ENCODE measurements at regions not wholly inside any gene's neighbourhood (a gene's known extent, or its start where the extent isn't known, plus 50 kb on each side); places are given as distances from the start of the nearest gene placed in this dataset.

DNA sequence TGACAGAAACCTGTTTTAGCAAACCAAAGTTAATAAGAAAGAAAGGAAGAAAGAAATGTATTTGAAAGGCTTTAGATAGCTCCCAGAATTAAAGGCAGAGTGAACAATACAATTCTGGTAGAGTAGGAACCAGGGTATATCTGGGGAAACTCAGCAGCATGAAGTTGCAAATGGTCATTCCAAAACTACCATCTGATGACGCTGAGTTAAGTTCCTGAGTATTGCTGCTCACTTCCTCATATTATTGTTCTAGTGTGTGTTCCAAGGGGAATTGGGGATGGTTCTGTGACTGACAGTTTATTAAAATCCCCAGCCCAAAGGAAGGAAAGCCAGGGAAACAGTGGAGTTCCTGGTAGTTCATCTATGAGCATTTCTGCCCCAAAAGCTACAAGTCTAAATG lies 88.3 kb upstream of the FRMD4B start:
- TF ChIP-seq, protein P1, sequence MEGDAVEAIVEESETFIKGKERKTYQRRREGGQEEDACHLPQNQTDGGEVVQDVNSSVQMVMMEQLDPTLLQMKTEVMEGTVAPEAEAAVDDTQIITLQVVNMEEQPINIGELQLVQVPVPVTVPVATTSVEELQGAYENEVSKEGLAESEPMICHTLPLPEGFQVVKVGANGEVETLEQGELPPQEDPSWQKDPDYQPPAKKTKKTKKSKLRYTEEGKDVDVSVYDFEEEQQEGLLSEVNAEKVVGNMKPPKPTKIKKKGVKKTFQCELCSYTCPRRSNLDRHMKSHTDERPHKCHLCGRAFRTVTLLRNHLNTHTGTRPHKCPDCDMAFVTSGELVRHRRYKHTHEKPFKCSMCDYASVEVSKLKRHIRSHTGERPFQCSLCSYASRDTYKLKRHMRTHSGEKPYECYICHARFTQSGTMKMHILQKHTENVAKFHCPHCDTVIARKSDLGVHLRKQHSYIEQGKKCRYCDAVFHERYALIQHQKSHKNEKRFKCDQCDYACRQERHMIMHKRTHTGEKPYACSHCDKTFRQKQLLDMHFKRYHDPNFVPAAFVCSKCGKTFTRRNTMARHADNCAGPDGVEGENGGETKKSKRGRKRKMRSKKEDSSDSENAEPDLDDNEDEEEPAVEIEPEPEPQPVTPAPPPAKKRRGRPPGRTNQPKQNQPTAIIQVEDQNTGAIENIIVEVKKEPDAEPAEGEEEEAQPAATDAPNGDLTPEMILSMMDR (conservative IDR thresholded peaks at IDR 0.05), result no peak
- TF ChIP-seq ZFX (IDR thresholded peaks at IDR 0.05), result no peak

Data from C4-2B (cell line).